ENCODE measurements at regions not wholly inside any gene's neighbourhood (a gene's known extent, or its start where the extent isn't known, plus 50 kb on each side); places are given as distances from the start of the nearest gene placed in this dataset.
"Not testable (repeated sequence)": the region's sequence is repeated elsewhere in the genome, so short reads cannot be mapped to it uniquely, and the experiment has no call there.

DNA sequence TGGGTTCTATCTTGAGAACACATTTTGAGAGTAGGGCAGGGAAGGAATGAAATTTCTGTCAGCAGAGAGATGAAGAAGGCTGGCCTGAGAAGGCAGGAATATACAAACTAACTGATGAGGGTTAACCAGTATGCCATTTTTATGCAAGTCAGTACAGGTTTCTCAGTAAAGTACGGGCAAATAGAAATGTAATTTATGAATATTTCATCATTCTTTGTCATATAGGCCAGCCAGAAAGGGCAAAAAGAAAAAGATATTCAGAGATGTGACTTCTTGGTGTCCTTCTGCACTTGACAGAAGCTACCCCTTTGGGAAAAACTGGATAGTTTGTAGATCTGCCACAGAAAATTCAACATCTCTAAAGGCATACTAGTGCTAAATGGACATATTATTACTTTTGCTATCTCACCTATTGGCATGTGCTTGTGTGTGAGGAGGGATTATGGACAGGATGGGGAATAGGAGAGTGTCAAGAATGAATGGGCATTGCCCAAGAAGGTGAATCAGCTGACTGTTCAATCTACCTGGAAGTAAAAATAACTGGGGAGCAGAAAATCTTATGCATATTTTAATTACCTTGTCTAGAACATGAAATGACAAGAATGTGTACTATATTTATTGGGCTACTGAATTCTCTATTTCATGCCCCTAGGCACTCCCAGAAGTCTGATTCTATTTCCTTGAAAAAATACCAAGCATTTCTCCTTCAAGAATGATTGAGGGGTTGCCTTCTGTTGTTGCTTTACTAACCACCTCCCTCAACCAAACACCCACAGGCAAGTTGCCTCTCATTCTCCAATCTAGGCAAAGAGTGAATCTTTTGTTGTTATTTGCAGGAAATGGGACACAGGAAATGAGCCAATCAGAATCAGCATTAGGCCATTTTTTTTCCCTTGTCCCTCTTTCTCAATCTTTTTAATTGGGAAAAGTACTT, 175.1 kb upstream of the SLC38A2 start:
- Histone ChIP-seq H3K36me3 (ENCODE audit: control insufficient read depth, insufficient read depth, low read length) (no peaks in the 10 kb centered on the region), H3K4me3 (replicated peaks; ENCODE audit: low read depth, low read length) (no peak overlapping the region), H3K27me3 (replicated peaks; ENCODE audit: control insufficient read depth, insufficient read depth, low read length) (no peaks in the 10 kb centered on the region)
- TF ChIP-seq CTCF (IDR thresholded peaks at IDR 0.05; ENCODE audit: insufficient read depth, low read length, poor library complexity, severe bottlenecking): no peak
- no peak for DNase-seq (ENCODE audit: extremely low read depth, insufficient read length)

- H3K36me3 ChIP-seq (ENCODE audit: control insufficient read depth, insufficient read depth, low read length): no peaks in the 10 kb centered on the region
- no peak for DNase-seq (ENCODE audit: extremely low read depth, insufficient read length)
- no peaks in the 10 kb centered on the region for H3K27me3 ChIP-seq (replicated peaks; ENCODE audit: control insufficient read depth, insufficient read depth, low read length)
- H3K4me3 ChIP-seq (replicated peaks; ENCODE audit: low read depth, low read length): no peak overlapping the region
- TF ChIP-seq CTCF (IDR thresholded peaks at IDR 0.05; ENCODE audit: insufficient read depth, low read length, poor library complexity, severe bottlenecking): no peak
Observed at GRCh38 chr12:46546634-46547273, 174.2 kb upstream of the SLC38A2 start.

DNA sequence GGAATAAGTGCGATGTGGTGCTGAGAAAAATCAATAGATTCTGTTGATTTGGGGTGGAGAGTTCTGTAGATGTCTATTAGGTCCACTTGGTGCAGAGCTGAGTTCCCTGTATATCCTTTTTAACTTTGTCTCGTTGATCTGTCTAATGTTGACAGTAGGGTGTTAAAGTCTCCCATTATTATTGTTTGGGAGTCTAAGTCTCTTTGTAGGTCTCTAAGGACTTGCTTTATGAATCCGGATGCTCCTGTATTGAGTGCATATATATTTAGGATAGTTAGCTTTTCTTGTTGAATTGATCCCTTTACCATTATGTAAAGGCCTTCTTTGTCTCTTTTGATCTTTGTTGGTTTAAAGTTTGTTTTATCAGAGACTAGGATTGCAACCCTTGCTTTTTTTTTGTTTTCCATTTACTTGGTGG, 170.8 kb upstream of the SLC38A2 start:
- H3K27me3 ChIP-seq (replicated peaks; ENCODE audit: control insufficient read depth, insufficient read depth, low read length); H3K4me3 ChIP-seq (replicated peaks; ENCODE audit: low read depth, low read length); DNase-seq (ENCODE audit: extremely low read depth, insufficient read length); H3K36me3 ChIP-seq (ENCODE audit: control insufficient read depth, insufficient read depth, low read length): not testable (repeated sequence)

GRCh38 chr12:46538976-46539375, 166.4 kb upstream of the SLC38A2 start:
- H3K4me3 ChIP-seq (replicated peaks; ENCODE audit: low read depth, low read length): no peak overlapping the region
- no peak for TF ChIP-seq CTCF (IDR thresholded peaks at IDR 0.05; ENCODE audit: insufficient read depth, low read length, poor library complexity, severe bottlenecking)
- H3K36me3 ChIP-seq (ENCODE audit: control insufficient read depth, insufficient read depth, low read length): no peaks in the 10 kb centered on the region
- DNase-seq (ENCODE audit: extremely low read depth, insufficient read length): no peak
- H3K27me3 ChIP-seq (replicated peaks; ENCODE audit: control insufficient read depth, insufficient read depth, low read length): no peaks in the 10 kb centered on the region

GRCh38 chr12:46537387-46537955, 164.9 kb upstream of the SLC38A2 start:
- Histone ChIP-seq H3K27me3 (replicated peaks; ENCODE audit: control insufficient read depth, insufficient read depth, low read length) (no peaks in the 10 kb centered on the region), H3K36me3 (ENCODE audit: control insufficient read depth, insufficient read depth, low read length) (no peaks in the 10 kb centered on the region), H3K4me3 (replicated peaks; ENCODE audit: low read depth, low read length) (no peak overlapping the region)
- no peak for DNase-seq (ENCODE audit: extremely low read depth, insufficient read length)
- TF ChIP-seq CTCF (IDR thresholded peaks at IDR 0.05; ENCODE audit: insufficient read depth, low read length, poor library complexity, severe bottlenecking): no peak

- not testable (repeated sequence) for H3K27me3 ChIP-seq (replicated peaks; ENCODE audit: control insufficient read depth, insufficient read depth, low read length); H3K4me3 ChIP-seq (replicated peaks; ENCODE audit: low read depth, low read length); DNase-seq (ENCODE audit: extremely low read depth, insufficient read length); H3K36me3 ChIP-seq (ENCODE audit: control insufficient read depth, insufficient read depth, low read length)
Observed at GRCh38 chr12:46536316-46536715, 163.7 kb upstream of the SLC38A2 start.
